HG02938 (cell line): ENCODE measurements at regions not wholly inside any gene's neighbourhood (a gene's known extent, or its start where the extent isn't known, plus 50 kb on each side); places are given as distances from the start of the nearest gene placed in this dataset.
"Not testable (repeated sequence)": the region's sequence is repeated elsewhere in the genome, so short reads cannot be mapped to it uniquely, and the experiment has no call there.

ENCODE experiments used
- ATAC-seq: cut with Tn5 transposase; IDR thresholded peaks from one replicate; pipeline ENCODE4 v1.9.1; 2021; ENCODE audit warnings: mild to moderate bottlenecking, moderate library complexity; ENCODE audit not compliant: unreplicated experiment

DNA sequence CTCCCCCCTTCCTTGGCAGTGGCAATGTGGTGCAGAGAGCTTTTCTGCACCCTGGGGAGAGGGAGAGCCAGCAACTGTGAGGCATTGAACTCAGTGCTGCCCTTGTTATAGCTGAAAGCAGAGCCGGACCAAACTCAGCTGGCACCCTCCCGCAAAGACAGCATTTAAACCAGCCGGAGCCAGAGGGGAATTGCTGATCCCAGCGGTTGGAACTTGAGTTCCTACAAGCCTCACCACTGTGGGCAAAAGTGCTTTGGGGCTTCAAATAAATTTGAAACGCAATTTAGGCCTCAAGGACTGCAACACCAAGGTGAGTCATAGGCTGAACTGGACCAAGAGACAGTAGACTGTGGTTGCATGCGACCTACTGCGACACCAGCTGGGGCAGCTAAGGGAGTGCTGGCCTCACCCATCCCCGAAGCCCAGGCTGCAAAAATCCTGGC, 207.6 kb upstream of the CDKN2B start:
- no peak for ATAC-seq

DNA sequence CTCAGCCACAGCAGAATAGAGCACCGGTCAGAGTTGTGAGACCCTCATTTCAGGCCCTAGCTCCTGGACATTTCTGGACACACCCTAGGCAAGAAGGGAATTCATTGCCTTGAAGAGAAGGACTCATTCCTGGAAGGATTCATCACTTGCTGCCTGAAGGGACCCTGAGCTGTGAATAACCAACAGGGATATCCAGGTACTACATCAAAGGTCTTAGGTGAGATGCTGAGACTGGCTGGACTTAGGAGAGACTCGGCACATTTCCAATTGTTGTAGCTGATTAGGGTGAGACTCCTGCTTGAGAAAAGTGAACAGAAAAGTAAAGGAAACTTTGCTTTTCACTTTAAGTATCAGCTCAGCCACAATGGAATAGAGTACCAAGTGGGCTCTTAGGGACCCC, 208.1 kb upstream of the CDKN2B start:
- ATAC-seq = no peak

DNA sequence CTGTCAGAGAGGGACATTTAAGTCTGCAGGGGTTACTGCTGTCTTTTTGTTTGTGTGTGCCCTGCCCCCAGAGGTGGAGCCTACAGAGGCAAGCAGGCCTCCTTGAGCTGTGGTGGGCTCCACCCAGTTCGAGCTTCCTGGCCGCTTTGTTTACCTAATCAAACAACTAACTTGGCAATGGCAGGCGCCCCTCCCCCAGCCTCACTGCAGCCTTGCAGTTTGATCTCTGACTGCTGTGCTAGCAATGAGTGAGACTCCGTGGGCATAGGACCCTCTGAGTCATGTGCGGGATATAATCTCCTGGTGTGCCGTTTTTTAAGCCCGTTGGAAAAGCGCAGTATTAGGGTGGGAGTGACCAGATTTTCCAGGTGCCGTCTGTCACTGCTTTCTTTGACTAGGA, 216.8 kb upstream of the CDKN2B start:
- not testable (repeated sequence) for ATAC-seq

DNA sequence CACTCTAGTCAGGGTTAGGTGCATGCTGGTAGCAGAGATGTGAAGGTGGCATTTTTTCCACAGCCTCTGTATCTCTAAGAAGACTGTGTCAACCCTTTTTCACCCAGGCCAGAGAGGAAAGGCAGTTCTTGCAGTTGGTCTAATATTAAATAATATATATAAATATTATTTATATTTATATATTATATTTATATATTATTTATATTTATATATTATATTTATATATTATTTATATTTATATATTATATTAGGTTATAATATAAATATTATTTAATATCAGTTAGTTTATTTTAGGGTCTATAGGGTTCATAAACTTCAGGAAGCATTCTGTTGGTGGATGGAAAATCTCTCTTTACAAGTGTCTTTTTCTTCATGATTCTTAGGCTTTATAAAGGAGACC, 218.6 kb upstream of the DMRTA1 start:
- ATAC-seq = no peak

DNA sequence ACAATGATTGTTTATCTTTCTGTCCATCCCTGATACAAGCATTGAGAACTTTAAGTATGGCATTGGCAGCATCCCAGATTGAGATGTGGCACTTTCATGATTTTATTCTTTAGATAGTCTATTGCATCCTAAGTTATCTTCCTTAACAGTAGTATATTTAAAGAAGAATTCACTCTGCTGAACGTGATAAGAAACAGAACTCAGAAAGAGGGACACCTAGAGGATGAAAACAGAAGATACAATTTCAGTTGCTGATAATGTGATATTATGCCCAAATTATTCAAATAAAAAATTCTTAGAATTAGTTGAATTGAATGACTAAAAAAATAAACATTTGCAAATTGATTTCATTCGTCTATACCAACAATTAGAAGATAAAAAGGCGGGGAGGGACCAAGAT, 218.1 kb upstream of the DMRTA1 start:
- ATAC-seq = no peak

DNA sequence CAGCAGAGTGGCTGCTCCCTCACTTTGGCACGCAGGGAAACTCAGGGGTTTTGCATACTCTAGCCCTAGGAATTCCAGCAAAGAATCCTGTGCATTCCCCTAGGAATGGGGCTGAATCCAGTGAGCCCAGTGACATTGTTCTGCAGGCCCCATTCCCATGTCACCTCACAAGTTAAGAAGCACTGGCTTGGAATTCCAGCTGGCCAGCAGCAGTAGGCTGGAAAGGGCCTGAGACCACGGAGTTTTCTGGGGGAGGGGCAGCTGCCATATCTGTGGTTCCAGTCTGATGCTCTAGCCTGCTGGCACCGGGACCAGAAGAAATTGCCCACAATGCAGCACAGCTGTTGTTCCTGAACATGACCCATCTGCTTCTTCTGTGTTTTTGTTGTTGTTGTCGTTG, 217.6 kb upstream of the DMRTA1 start:
- no peak for ATAC-seq

DNA sequence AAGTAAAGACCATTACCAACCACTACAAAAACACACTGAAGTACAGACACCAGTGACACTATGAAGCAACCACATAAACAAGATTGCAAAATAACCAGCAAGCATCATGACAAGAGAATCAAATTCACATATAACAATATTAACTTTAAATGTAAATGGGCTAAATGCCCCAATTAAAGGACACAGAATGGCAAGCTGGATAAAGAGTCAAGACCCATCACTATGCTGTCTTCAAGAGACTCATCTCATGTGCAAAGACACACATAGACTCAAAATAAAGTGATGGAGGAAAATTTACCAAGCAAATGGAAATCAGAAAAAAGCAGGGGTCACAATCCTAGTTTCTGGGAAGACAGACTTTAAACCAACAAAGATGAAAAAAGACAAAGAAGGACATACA, 215.3 kb upstream of the DMRTA1 start:
- not testable (repeated sequence) for ATAC-seq

DNA sequence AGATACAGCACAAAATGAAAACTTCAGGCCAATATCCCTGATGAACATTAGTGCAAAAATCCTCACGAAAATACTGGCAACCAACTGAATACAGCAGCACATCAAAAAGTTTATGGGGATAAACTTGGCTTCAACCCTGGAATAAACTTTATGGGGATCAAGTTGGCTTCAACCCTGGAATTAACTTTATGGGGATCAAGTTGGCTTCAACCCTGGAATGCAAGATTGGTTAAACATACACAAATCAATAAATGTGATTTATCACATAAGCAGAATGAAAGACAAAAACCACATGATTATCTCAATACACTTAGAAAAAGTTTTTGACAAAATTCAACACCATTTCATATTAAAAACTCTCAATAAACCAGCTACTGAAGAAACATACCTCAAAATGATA, 213.7 kb upstream of the DMRTA1 start:
- ATAC-seq = no peak

DNA sequence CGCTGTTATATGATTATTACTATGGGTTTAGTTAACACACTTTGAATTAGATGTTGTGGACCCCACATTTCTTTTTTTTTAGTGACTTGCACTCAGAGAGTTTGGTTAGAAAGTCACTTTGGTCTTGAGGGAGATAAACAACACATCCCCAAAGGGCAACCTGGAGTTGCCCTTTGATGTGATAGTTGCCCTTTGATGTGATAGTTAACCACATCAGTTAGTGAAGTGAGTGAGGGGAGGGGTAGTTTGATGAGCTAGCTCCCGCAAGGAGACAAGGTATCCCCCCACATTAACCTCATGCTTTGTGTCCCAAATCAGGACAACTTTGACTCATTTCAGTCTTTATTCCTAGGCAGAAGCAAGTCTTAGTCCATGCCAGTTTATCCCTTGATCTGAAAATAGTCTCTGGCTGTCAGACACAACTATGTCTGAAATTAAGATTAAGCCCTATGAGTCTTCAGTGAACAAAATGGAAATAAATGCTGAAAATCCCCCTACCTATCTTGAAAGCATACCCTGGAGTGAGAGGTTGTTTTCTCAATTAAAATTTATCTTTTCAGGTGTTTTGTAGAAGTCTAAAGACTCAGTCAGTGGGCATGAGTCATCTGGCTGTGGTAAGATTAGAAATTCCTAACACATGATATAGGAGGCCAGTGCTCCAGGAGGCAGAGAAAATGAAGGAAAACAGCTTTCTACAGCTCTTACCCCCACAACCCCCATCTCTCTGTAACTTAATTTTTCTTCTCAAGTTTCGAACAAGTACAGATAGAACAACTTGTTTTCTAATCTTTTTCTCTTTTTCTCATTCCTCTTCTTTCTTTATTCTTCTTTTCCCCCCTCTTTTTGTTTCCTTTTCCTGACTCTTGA, 208.9 kb upstream of the DMRTA1 start:
- ATAC-seq = no peak

DNA sequence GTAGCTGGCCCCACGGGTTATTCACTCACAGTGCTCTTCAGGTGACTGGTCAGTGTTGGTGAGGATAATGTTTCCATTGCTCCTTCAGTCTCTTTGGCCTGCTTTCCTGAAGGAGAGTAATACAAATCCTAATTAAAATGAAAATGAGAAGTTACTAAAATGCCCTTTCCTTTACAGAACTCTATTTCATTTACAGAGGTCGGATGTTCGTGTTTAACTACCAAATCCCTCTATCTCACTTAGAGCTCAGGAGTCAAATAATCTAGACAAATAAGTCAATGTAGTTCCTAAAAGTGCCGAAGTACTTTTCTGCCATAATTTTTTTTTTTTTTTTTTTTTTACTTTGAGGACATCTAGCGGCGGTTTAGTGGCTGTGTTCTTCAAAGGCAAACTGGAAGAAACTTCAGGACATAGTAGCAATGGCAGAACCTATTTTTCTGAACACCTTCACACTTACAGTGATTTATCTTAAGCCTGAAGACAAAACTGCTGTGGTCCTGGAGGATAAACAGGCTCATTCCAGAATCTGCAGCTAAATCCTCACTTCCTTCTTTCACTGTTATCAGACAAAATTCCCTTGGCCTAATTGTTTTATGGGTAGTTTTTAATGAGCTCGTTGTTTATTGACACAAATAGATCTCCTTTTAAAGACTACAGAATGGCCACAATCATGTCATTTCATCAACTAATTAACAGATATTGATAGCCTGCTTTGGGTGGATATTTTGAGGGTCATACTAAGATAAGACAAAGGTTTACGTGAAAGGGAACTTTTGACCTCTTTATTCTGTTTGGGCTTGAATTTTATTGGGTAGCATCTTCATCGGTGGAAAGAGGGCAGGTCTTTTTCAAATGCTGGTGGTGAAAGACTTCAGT, 207.6 kb upstream of the DMRTA1 start:
- ATAC-seq = no peak

DNA sequence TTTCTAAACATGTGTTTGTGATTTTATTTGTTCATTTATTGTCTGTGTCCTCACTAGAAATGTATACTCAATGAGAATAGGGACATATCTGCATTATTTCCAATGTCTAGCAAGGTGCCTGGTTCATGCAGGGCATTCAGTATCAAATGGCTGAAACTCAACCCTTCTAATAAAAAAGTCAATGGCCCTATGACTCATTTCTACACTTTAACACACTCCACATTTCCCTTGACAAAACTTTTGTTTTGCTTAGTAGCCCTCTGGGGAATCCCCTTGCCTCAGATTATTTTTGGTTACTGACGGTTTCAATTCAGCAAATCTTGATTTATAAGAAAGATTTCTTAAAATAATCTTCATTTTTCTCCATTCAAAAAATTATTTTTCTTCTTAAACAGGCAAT, 206.0 kb upstream of the DMRTA1 start:
- ATAC-seq = peak; percentile 83

DNA sequence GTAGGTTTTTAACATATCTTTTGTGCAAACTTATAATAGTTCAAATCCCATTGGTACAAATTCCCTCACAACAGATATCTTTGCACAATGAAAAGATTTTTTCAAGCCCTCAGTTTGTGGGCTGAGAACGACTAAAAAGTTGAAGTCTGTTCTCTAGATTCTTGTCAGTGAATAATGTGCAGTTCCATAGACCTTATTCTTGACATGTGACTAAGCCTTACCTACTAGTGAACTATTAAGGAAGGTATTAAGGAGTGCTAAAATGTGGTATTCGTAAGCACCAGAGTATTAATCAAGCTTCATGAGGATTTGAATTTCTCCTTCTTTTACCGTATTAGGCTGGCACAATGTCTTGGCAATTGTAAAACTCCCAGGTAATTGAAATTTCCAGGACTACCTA, 205.6 kb upstream of the DMRTA1 start:
- ATAC-seq = peak; percentile 15

DNA sequence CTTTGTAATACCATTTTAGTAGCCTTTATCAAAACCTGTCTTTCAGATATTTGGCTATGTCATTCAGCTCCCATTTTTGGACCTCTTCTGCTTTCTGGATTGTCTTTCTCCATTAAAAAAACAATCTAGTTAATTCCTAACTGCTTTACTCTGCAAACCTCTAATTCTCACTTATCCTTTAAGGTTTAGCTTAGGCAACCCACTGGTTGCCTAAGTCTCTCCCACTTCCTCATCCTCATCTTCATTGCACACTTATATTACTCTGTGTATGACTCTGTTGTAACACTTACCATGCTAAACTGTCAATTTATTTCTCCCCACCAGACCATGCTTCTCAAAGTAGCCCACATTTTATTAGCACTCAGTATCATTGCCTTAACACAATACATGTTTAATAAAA, 205.0 kb upstream of the DMRTA1 start:
- ATAC-seq = no peak

DNA sequence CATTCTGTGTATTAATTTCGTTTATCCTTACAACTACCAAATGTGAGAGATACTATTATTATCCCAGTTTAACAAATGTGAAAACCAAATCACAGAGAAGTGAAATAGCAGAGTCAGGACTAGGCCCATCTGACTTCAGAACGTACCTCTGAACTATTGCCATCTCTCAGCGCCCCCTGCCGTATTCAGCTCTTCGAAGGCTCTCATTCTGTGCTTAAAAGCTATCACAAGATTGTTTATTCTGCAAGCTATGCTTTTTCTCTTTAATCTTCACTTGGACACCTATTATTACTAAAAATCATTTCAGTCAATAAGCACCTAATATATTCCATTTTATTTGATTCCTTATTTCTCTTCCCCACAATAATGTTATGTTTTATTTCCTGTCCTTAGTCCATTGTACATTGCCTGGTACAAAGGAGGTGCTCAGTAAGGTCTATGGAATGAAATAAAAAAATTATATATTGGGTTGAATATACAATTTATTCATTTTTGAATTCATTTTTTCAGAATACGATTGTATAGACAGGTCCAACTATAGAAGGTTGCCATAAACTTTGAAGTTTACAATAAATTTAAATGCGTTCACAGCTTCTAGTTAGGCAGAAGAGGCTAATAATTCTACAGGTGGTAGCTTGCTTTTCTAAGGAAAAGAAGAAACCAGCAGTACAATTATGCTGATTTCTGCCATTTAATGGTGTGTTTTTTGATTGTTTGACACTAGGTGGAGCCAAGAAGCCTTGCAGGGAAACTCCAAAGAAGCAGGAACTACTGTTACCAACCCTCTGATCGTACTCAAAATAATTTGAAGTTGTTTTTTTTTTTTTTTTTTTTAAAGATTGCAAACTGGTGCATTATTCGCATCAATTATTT, 202.2 kb upstream of the DMRTA1 start:
- peak; percentile 36 for ATAC-seq

DNA sequence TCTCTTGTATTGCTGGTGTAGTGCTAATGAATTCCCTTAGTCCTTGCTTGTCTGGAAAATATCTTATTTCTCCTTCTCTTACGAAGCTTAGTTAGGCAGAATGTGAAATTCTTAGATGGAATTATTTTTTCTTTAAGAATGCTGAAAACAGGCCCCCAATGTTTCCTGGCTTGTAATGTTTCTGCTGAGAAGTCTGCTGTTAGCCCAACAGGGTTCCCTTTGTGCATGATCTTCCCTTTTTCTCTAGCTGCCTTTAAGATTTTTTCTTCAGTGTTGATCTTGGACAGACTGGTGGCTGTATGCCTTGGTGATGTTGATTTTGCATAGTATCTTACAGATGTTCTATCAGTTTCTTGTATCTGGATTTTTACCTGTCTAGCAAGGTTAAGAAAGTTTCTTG, 191.3 kb upstream of the DMRTA1 start:
- no peak for ATAC-seq

DNA sequence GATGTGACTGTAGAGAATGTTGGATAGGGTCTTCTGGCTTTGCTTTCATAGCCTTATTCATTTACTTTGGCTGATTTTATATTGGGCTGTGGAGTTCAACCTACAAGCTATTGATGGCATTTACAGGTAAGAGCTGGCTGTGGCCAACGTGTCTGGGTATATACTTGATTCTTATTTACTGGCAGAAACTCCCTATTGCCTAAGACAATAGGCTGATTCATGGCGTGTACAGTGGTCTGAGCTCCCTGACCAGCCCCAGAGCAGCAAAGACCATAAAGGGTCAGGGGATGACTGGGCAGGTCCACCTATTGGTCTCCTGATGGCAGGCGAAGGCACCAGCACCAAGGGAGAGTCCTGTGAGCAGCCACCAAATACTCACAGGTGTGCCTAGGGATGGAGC, 190.2 kb upstream of the DMRTA1 start:
- no peak for ATAC-seq

DNA sequence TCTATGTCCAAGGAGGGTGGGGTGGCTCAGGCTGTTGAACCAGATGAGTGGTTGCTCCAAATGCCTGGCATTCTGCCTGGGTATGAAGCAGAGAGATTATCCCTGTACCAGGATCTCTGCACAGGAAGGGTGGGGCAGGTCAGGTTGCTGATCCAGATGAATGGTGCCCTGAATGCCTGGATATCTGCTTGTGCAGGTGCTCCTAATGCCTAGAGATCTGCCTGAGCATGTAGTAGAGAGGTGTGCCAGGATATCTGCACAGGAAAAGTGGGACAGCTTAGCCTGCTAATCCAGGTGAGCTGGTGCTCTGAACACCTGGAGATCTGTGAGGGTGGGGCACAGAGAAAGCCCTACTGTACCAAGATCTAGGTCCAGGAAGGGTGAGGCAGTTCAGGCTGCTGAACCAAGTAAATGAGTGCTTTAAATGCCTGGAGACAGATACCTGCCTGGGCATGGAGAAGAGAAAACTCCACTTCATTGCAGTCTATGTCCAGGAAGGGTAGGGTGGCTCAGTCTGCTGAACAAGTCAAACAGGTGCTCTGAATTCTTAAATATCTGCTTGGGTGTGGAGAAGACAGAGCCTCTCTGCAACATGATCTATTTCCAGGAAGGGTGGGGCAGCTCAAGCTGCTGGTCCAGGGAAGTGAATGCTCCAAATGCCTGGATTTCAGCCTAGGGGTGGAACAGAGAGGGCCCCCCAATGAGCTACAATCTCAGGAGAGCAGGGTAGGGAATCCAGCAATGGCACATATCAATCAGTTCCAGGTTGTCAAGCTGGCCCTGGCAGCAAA, 189.4 kb upstream of the DMRTA1 start:
- no peak for ATAC-seq

DNA sequence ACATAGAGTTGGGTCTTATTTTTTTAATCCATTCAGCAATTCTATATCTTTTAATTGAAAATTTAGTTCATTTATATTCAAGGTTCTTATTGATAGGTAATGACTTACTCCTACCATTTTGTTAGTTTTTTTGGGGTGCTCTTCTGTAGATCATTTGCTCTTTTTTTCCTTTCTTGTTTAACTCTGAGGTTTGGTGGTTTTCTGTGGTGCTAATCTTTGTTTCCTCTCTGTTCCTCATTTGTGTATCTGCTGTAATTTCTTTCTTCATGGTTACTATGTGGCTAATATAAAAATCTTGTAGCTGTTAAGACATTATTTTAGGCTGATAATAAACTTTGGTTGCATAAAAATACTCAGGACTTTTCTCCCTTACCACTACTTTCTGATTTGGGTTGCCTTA, 181.6 kb upstream of the DMRTA1 start:
- peak; percentile 76 for ATAC-seq

DNA sequence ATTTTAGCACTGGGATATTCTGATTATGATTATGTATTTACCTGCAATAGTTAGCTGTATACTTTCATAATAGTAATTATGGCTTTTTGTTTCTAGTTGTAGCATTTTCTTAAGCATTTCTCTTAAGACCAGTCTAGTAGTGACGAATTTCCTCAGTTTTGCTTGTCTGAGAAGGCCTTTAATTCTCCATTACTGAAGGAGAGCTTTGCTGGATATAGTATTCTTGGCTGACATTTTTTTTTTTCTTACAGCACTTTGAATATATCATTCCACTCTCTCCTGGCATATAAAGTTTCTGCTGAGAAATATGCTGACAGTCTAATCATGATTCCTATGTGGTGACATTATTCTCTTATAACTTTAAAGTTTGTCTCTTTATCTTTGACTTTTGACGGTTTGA, 181.1 kb upstream of the DMRTA1 start:
- no peak for ATAC-seq

DNA sequence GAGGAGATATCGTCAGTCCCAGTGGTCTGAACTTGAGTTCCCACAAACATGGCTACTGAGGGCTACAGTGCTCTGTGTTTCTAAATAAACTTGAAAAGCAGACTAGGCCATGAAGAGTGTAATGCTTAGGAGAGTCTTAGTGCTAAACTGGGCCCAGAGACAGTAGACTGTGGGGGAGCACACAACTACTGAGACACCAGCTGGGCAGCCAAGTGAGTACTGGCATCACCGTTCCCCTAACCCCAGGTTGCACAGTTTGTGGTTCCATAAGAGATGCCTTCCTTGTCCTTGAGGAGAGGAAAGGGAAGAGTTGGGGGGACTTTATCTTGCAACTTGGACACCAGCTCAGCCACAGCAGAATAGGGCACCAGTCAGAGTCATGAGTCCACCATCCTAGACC, 172.1 kb upstream of the DMRTA1 start:
- ATAC-seq = no peak
